ENCODE measurements at regions not wholly inside any gene's neighbourhood (a gene's known extent, or its start where the extent isn't known, plus 50 kb on each side); places are given as distances from the start of the nearest gene placed in this dataset.

GRCh38 chr12:58224536-58225105 is 283.3 kb downstream of the ATP23 start:
- TF ChIP-seq CTCF (IDR thresholded peaks at IDR 0.05; ENCODE audit: borderline replicate concordance, extremely low read depth, low read length, poor library complexity, severe bottlenecking), result no peak
- no peak for TF ChIP-seq EZH2 (IDR thresholded peaks at IDR 0.05; ENCODE audit: borderline replicate concordance, low read depth, low read length, severe bottlenecking)
